Glutamatergic neuron (in vitro differentiated cells): ENCODE measurements at regions not wholly inside any gene's neighbourhood (a gene's known extent, or its start where the extent isn't known, plus 50 kb on each side); places are given as distances from the start of the nearest gene placed in this dataset.

Experiments
- DNase-seq: peaks from one replicate; pipeline ENCODE4 v3.0.0; 2022
- H3K27ac Mint-ChIP-seq: one replicate; pipeline ENCODE4 v1.8.0; 2020; ENCODE audit warnings: mild to moderate bottlenecking, mixed read lengths, inconsistent platforms; ENCODE audit not compliant: unreplicated experiment
- H3K27me3 Mint-ChIP-seq: one replicate; pipeline ENCODE4 v1.8.0; 2020; ENCODE audit warnings: mild to moderate bottlenecking, moderate library complexity, mixed read lengths, inconsistent platforms; ENCODE audit not compliant: unreplicated experiment
- H3K36me3 Mint-ChIP-seq: one replicate; pipeline ENCODE4 v1.8.0; 2020; ENCODE audit warnings: mild to moderate bottlenecking, mixed read lengths, inconsistent platforms; ENCODE audit not compliant: unreplicated experiment
- H3K4me1 Mint-ChIP-seq: one replicate; pipeline ENCODE4 v1.8.0; 2020; ENCODE audit warnings: mild to moderate bottlenecking, low read depth, mixed read lengths, inconsistent platforms; ENCODE audit not compliant: unreplicated experiment
- H3K4me3 Mint-ChIP-seq: one replicate; pipeline ENCODE4 v1.8.0; 2020; ENCODE audit warnings: mild to moderate bottlenecking, mixed read lengths, inconsistent platforms; ENCODE audit not compliant: unreplicated experiment
- H3K9me3 Mint-ChIP-seq: one replicate; pipeline ENCODE4 v1.8.0; 2020; ENCODE audit warnings: mild to moderate bottlenecking, moderate library complexity, mixed read lengths, inconsistent platforms; ENCODE audit not compliant: unreplicated experiment
- CTCF ChIP-seq: fragments of 200-600 bp; sonication (generic); IDR thresholded peaks from one replicate; pipeline ENCODE4 v1.5.0; 2021; ENCODE audit not compliant: partially characterized antibody, unreplicated experiment

- Mint-ChIP-seq H3K36me3 (no peaks in the 10 kb centered on the region), H3K4me1 (peaks cover 12% of the 10 kb centered on the region), H3K9me3 (peaks cover 6% of the 10 kb centered on the region), H3K27ac (peak overlapping the region; percentile 30), H3K4me3 (no peak overlapping the region), H3K27me3 (peaks cover 12% of the 10 kb centered on the region)
- TF ChIP-seq CTCF, result no peak
- no peak for DNase-seq
Observed at GRCh38 chr18:63063171-63063570, 256.4 kb downstream of the BCL2 start.

GRCh38 chr18:63062246-63062645 lies 257.3 kb downstream of the BCL2 start:
- Mint-ChIP-seq H3K36me3 (no peaks in the 10 kb centered on the region), H3K27me3 (peaks cover 12% of the 10 kb centered on the region), H3K4me3 (no peak overlapping the region), H3K4me1 (peaks cover 17% of the 10 kb centered on the region), H3K9me3 (peaks cover 5% of the 10 kb centered on the region), H3K27ac (peak overlapping the region; percentile 64)
- TF ChIP-seq CTCF, result no peak
- no peak for DNase-seq

GRCh38 chr18:63061303-63061702 lies 258.3 kb downstream of the BCL2 start:
- no peak overlapping the region for H3K27ac Mint-ChIP-seq
- H3K36me3 Mint-ChIP-seq, result no peaks in the 10 kb centered on the region
- peaks cover 19% of the 10 kb centered on the region for H3K4me1 Mint-ChIP-seq
- H3K27me3 Mint-ChIP-seq, result peaks cover 12% of the 10 kb centered on the region
- TF ChIP-seq CTCF, result no peak
- peaks cover 5% of the 10 kb centered on the region for H3K9me3 Mint-ChIP-seq
- no peak overlapping the region for H3K4me3 Mint-ChIP-seq
- DNase-seq, result no peak

GRCh38 chr18:63058521-63058920 lies 261.0 kb downstream of the BCL2 start:
- TF ChIP-seq CTCF, result no peak
- Mint-ChIP-seq H3K27me3 (peaks cover 7% of the 10 kb centered on the region), H3K4me3 (peak overlapping the region; percentile 20), H3K9me3 (peaks cover 5% of the 10 kb centered on the region), H3K4me1 (peaks cover 24% of the 10 kb centered on the region), H3K27ac (peak overlapping the region; percentile 82), H3K36me3 (no peaks in the 10 kb centered on the region)
- DNase-seq, result peak; percentile 61

GRCh38 chr18:63057707-63058106 lies 261.9 kb downstream of the BCL2 start:
- peaks cover 22% of the 10 kb centered on the region for H3K4me1 Mint-ChIP-seq
- DNase-seq, result no peak
- peaks cover 4% of the 10 kb centered on the region for H3K27me3 Mint-ChIP-seq
- H3K27ac Mint-ChIP-seq, result no peak overlapping the region
- H3K9me3 Mint-ChIP-seq, result peaks cover 5% of the 10 kb centered on the region
- no peak overlapping the region for H3K4me3 Mint-ChIP-seq
- no peaks in the 10 kb centered on the region for H3K36me3 Mint-ChIP-seq
- TF ChIP-seq CTCF, result no peak
